H9 (cell line): ENCODE measurements at regions not wholly inside any gene's neighbourhood (a gene's known extent, or its start where the extent isn't known, plus 50 kb on each side); places are given as distances from the start of the nearest gene placed in this dataset.
A peak's percentile ranks its signal among the peaks of the same experiment; 100 is the strongest.

Source experiments
- DNase-seq: peaks from one replicate; pipeline ENCODE4 v3.0.0-alpha.2; 2017
- H2AFZ ChIP-seq: one replicate; pipeline ENCODE4 v1.6.1; 2013; ENCODE audit warnings: mild to moderate bottlenecking, low read length, control low read depth, moderate library complexity
- H2AK5ac ChIP-seq: 2 replicates; pipeline ENCODE4 v1.6.1; 2013; ENCODE audit warnings: low read length, control low read depth, mixed read lengths; ENCODE audit not compliant: insufficient read length
- H2BK120ac ChIP-seq: one replicate; pipeline ENCODE4 v1.6.1; 2013; ENCODE audit warnings: low read depth, mild to moderate bottlenecking, low read length, control low read depth, inconsistent platforms; ENCODE audit not compliant: poor library complexity, severe bottlenecking
- H2BK12ac ChIP-seq: 2 replicates; pipeline ENCODE4 v1.6.1; 2013; ENCODE audit warnings: low read length, control low read depth, mixed read lengths, low read depth; ENCODE audit not compliant: insufficient read length
- H2BK15ac ChIP-seq: 2 replicates; pipeline ENCODE4 v1.6.1; 2013; ENCODE audit warnings: low read depth, low read length, control low read depth
- H2BK20ac ChIP-seq: one replicate; pipeline ENCODE4 v1.6.1; 2013; ENCODE audit warnings: low read depth, mild to moderate bottlenecking, low read length, control low read depth, inconsistent platforms; ENCODE audit not compliant: poor library complexity, severe bottlenecking
- H2BK5ac ChIP-seq: 2 replicates; pipeline ENCODE4 v1.6.1; 2013; ENCODE audit warnings: low read length, control low read depth, mixed read lengths; ENCODE audit not compliant: insufficient read length
- H3K14ac ChIP-seq: 2 replicates; pipeline ENCODE4 v1.6.1; 2013; ENCODE audit warnings: low read length, control low read depth; ENCODE audit not compliant: insufficient read depth
- H3K18ac ChIP-seq: 2 replicates; pipeline ENCODE4 v1.6.1; 2013; ENCODE audit warnings: low read depth, mild to moderate bottlenecking, mixed read lengths, low read length, control low read depth; ENCODE audit not compliant: insufficient read length
- H3K23ac ChIP-seq: 2 replicates; pipeline ENCODE4 v1.6.1; 2013; ENCODE audit warnings: low read length, control low read depth, mixed read lengths, low read depth; ENCODE audit not compliant: insufficient read length
- H3K23me2 ChIP-seq: 2 replicates; pipeline ENCODE4 v1.6.1; 2013; ENCODE audit warnings: low read depth, mild to moderate bottlenecking, mixed read lengths, low read length, control low read depth; ENCODE audit not compliant: insufficient read length, poor library complexity, severe bottlenecking
- H3K27ac ChIP-seq: 2 replicates; pipeline ENCODE4 v1.5.1; 2013; ENCODE audit warnings: low read length, control low read depth, mixed read lengths, low read depth; ENCODE audit not compliant: insufficient read length
- H3K27me3 ChIP-seq: 2 replicates; pipeline ENCODE4 v1.6.1; 2013; ENCODE audit warnings: low read length, control low read depth, inconsistent platforms; ENCODE audit not compliant: insufficient read depth
- H3K4ac ChIP-seq: 2 replicates; pipeline ENCODE4 v1.6.1; 2013; ENCODE audit warnings: low read depth, mild to moderate bottlenecking, control low read depth, inconsistent platforms, low read length, moderate library complexity
- H3K4me1 ChIP-seq: 2 replicates; pipeline ENCODE4 v1.6.1; 2013; ENCODE audit warnings: low read length, control low read depth, inconsistent platforms; ENCODE audit not compliant: insufficient read depth
- H3K4me2 ChIP-seq: 2 replicates; pipeline ENCODE4 v1.6.1; 2013; ENCODE audit warnings: low read length, control low read depth, mixed read lengths; ENCODE audit not compliant: insufficient read length, insufficient read depth
- H3K56ac ChIP-seq: 2 replicates; pipeline ENCODE4 v1.6.1; 2013; ENCODE audit warnings: low read depth, mild to moderate bottlenecking, mixed read lengths, low read length, control low read depth; ENCODE audit not compliant: insufficient read length
- H3K79me1 ChIP-seq: 2 replicates; pipeline ENCODE4 v1.6.1; 2013; ENCODE audit warnings: low read depth, mild to moderate bottlenecking, moderate library complexity, low read length, control low read depth, inconsistent platforms; ENCODE audit not compliant: insufficient read depth, poor library complexity, severe bottlenecking
- H3K79me2 ChIP-seq: 2 replicates; pipeline ENCODE4 v1.6.1; 2013; ENCODE audit warnings: low read length, control low read depth, inconsistent platforms; ENCODE audit not compliant: insufficient read depth
- H3K9ac ChIP-seq: 2 replicates; pipeline ENCODE4 v1.6.1; 2013; ENCODE audit warnings: low read length, control low read depth, mixed read lengths; ENCODE audit not compliant: insufficient read length; ENCODE audit errors: extremely low read depth
- H3K9me3 ChIP-seq: one replicate; pipeline ENCODE4 v1.6.1; 2013; ENCODE audit warnings: low read depth, low read length, inconsistent platforms; ENCODE audit not compliant: control insufficient read depth
- H3T11ph ChIP-seq: one replicate; pipeline ENCODE4 v1.6.1; 2013; ENCODE audit warnings: mild to moderate bottlenecking, low read length, control low read depth, inconsistent platforms
- H4K20me1 ChIP-seq: one replicate; pipeline ENCODE4 v1.6.1; 2013; ENCODE audit not compliant: control insufficient read depth, insufficient read length, insufficient read depth
- H4K5ac ChIP-seq: 2 replicates; pipeline ENCODE4 v1.6.1; 2013; ENCODE audit warnings: low read depth, mild to moderate bottlenecking, mixed read lengths, low read length, control low read depth; ENCODE audit not compliant: insufficient read length
- H4K8ac ChIP-seq: replicated peaks from 2 replicates; pipeline ENCODE4 v1.6.1; 2013; ENCODE audit warnings: low read length, control low read depth, mixed read lengths, low read depth; ENCODE audit not compliant: insufficient read length
- H4K91ac ChIP-seq: 2 replicates; pipeline ENCODE4 v1.6.1; 2013; ENCODE audit warnings: low read depth, mild to moderate bottlenecking, moderate library complexity, mixed read lengths, low read length, control low read depth; ENCODE audit not compliant: insufficient read length
- H3K27ac Mint-ChIP-seq, 3 experiments: 2 replicates in 2 of 3; 3 replicates in 1 of 3; pipeline ENCODE4 v1.8.0; 2020 to 2021; ENCODE audit warnings: mixed read lengths in 3 of 3, mild to moderate bottlenecking in 1 of 3, moderate library complexity in 1 of 3
- H3K27me3 Mint-ChIP-seq: 2 replicates; pipeline ENCODE4 v1.8.0; 2021; ENCODE audit warnings: low read depth, mild to moderate bottlenecking, moderate library complexity, mixed read lengths
- H3K36me3 Mint-ChIP-seq, 3 experiments: 2 replicates in 2 of 3; 3 replicates in 1 of 3; pipeline ENCODE4 v1.8.0; 2020 to 2021; ENCODE audit warnings: low read depth in 3 of 3, mixed read lengths in 3 of 3; ENCODE audit not compliant: insufficient read depth in 1 of 3
- H3K4me1 Mint-ChIP-seq, 2 experiments: 2 replicates each; pipeline ENCODE4 v1.8.0; 2020; ENCODE audit warnings: mixed read lengths in 2 of 2
- H3K4me3 Mint-ChIP-seq, 2 experiments: 2 replicates in 1 of 2; 3 replicates in 1 of 2; pipeline ENCODE4 v1.8.0; 2020 to 2021; ENCODE audit warnings: mild to moderate bottlenecking in 2 of 2, mixed read lengths in 2 of 2, moderate library complexity in 1 of 2
- H3K9me3 Mint-ChIP-seq, 2 experiments: 2 replicates in 1 of 2; 3 replicates in 1 of 2; pipeline ENCODE4 v1.8.0; 2020; ENCODE audit warnings: mild to moderate bottlenecking in 2 of 2, mixed read lengths in 2 of 2, moderate library complexity in 1 of 2
- CTCF ChIP-seq: fragments of 200-600 bp; sonication (generic); conservative IDR thresholded peaks from 3 replicates; pipeline ENCODE4 v1.8.0; 2021; ENCODE audit warnings: antibody characterized with exemption, mild to moderate bottlenecking

- no peak for TF ChIP-seq CTCF
- Histone ChIP-seq H3K9ac (no peak overlapping the region), H2AK5ac (no peak overlapping the region), H3K18ac (no peak overlapping the region), H2BK120ac (no peak overlapping the region), H3K9me3 (no peaks in the 10 kb centered on the region), H3K4ac (no peak overlapping the region), H3K79me1 (no peaks in the 10 kb centered on the region), H3K23me2 (no peaks in the 10 kb centered on the region), H3K4me1 (no peaks in the 10 kb centered on the region), H4K91ac (no peak overlapping the region), H2AFZ (no peak overlapping the region), H4K5ac (no peak overlapping the region), H3K23ac (no peak overlapping the region), H3K27me3 (no peaks in the 10 kb centered on the region), H4K20me1 (no peaks in the 10 kb centered on the region), H2BK15ac (no peak overlapping the region), H3K27ac (no peak overlapping the region), H3K56ac (no peak overlapping the region), H3K14ac (no peak overlapping the region), H3T11ph (no peak overlapping the region), H3K4me2 (no peak overlapping the region), H2BK5ac (no peak overlapping the region), H4K8ac (no peak overlapping the region), H3K79me2 (no peaks in the 10 kb centered on the region), H2BK20ac (no peak overlapping the region), H2BK12ac (no peak overlapping the region)
- DNase-seq: no peak
- Mint-ChIP-seq H3K4me1 (no peaks in the 10 kb centered on the region), H3K9me3 (no peaks in the 10 kb centered on the region), H3K27me3 (no peaks in the 10 kb centered on the region), H3K27ac (peak overlapping the region in 1 of 3 experiments; percentile 5; a peak in 2 of 7 replicates), H3K4me3 (no peak overlapping the region), H3K36me3 (0 out of 7 replicates have a peak, but pooled peaks cover 0 to 1% (median 0%) of the 10 kb centered on the region in 3 experiments)
Measured at GRCh38 chr4:162684371-162684700, 482.4 kb downstream of the NAF1 start.
